ENCODE measurements at regions not wholly inside any gene's neighbourhood (a gene's known extent, or its start where the extent isn't known, plus 50 kb on each side); places are given as distances from the start of the nearest gene placed in this dataset.
A peak's percentile ranks its signal among the peaks of the same experiment; 100 is the strongest.

DNA sequence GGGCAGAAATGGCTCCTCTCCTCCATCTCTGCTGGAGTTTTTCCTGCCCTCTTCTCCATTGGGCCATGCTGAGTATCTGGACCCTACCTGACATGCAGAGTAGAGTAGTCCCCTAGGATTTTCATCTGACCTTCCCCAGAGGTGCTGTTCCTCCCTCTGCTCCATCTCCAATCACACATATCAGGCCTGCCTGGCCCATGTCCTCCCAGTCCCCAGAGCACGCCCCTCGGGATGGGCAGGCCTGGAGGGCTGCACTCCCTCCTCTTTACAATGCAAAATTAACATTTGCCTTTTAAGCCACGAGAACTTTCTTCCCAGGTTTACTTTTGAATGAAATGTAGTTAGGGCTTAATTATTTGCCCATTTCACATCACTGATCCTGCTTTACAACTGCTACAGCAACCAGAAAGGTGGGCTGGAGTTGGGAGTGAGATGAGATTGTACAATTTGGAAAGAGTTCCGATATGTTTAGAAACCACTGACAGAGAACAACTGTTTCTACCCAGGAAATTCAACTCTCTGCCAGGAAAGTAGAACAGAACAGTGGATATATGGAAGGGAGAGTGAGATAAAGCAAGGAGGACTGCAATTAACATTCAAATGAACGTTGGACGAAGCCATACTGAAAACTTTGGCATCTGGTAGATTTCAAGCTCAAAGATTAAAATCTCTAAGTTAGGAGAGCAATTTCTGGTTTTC, 184.0 kb upstream of the HABP2 start:
- FAIRE-seq: no peak

DNA sequence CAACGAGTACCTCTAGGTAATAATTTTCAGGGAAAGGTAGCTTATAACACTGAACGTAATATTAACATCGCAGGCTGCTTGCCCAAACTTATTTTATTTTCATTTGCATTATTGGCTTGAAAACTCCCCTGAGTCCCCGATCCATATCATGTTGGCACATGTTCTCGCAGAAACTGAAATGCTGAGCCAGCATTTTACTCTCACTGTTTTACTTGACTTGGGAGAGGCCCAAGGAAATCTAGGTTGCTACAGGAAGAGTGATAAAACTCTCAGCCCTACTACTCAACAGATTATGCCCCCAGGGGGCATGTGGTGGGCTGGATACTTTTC, 183.5 kb upstream of the HABP2 start:
- FAIRE-seq: no peak

DNA sequence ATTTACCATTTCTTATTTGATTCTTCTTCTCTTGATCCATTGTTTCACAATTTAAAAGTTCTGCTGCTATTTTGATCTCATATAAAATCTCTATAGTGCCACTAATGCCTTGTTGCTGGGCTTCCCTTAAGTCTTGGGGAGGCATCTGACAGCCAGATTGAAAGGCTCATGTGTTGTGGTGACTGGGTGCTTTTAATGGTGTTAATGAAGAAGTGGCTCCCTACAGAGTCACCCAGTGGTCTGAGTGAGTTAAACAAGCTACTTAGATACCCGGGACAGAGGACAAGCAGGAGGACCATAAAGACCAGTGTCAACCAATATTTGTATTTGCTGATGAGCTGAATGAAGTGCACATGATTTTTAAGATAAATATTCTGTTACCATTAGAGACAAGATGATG, 176.4 kb upstream of the HABP2 start:
- FAIRE-seq: no peak

DNA sequence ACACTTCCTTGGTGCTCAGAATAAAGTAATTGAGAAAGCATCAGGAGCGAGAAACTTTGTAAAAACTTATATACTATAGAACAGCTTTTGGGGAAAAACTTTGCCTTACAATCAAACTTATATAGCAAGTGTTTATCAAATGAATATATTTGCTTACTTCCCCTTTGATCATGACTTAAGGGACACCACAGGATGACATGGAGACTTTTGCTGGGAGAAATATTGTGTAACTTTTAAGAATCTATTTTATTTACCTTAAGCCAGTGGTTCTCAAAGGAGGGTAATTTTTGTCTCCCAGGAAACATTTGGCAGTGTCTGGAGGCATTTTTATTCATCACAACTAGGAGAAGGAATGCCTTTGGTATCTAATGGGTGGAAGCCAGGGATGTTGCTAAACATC, 173.8 kb upstream of the HABP2 start:
- FAIRE-seq: no peak

DNA sequence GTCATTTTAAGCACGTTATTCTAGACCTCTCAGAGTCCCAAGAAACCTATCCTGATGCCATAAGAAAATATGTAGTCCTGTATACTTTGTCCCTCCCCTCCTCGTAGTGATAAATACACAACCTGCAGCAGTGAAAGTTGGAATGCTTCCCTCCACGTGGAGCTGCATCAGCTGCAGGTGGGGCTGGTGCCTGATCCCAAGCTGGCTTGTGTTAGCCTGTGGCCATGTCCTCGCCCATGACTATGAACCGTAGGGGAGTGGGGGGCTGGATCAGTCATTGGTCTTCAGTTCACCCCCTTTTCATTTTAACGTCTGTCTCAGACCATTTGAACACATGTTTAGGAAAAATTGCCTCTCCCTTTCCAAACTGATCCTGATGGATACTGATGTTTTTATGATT, 171.4 kb upstream of the HABP2 start:
- FAIRE-seq: no peak

DNA sequence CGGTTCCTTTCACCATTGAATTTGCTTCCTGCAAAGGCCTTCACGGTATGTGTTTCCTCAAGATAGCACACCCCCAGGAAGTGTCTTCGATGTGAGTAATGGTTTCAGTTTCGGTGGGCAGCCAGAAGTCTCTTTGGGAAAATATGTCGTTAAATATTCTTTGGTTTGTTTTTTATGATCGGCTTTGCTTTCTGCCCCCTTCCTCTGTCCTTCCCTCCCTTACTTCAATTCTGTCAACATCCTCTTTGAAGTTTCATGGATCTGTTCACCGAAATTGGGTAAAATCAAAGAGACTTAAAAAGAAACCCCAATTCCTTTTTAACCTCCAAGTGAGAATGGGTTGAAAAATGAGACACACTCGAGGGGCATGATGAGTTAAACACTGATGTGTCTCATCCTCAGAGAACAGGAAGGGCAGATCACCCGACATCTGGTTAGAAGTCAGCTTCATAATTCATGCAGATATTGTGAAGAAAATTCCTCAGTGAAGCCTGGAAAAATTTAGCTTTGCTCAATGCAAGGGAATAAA, 170.8 kb upstream of the HABP2 start:
- FAIRE-seq: peak; percentile 87

DNA sequence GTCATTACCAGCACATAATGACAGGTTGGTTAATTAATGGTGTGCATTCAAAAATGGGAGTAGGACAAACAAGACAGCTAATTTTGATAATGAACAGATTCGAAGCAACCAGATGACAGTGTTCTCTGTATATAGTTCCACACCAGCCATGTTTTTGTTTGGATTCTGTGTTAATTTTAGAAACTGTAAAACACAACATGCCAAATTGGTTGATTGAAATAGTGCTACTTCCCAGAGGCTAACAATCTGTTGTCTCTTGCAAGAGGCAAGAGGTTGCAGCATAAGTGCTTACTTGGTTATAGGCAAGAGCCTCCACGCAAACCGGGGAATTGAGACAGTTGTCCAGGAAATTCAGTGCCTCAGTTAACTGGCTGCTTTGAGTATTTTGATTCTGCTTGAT, 170.2 kb upstream of the HABP2 start:
- peak; percentile 84 for FAIRE-seq

DNA sequence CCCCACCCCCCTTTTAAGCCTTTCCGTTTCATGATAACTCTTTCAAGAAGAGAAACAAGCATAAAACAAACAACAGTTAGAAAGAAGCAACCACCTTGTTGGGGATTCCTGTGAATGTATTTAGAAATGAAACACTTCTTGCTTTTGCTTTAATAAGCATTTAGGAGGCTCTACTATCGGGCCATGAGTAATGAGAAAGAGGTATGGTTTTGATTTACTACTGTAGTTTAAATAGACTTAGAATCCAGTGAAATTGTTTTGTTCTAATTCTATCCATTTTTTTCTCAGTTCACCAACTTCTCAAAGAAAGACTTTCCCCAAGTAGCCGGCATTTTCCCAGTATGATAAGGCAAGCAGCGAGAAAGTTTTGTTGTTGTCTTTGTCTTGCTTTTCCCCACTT, 168.7 kb upstream of the HABP2 start:
- FAIRE-seq: no peak

DNA sequence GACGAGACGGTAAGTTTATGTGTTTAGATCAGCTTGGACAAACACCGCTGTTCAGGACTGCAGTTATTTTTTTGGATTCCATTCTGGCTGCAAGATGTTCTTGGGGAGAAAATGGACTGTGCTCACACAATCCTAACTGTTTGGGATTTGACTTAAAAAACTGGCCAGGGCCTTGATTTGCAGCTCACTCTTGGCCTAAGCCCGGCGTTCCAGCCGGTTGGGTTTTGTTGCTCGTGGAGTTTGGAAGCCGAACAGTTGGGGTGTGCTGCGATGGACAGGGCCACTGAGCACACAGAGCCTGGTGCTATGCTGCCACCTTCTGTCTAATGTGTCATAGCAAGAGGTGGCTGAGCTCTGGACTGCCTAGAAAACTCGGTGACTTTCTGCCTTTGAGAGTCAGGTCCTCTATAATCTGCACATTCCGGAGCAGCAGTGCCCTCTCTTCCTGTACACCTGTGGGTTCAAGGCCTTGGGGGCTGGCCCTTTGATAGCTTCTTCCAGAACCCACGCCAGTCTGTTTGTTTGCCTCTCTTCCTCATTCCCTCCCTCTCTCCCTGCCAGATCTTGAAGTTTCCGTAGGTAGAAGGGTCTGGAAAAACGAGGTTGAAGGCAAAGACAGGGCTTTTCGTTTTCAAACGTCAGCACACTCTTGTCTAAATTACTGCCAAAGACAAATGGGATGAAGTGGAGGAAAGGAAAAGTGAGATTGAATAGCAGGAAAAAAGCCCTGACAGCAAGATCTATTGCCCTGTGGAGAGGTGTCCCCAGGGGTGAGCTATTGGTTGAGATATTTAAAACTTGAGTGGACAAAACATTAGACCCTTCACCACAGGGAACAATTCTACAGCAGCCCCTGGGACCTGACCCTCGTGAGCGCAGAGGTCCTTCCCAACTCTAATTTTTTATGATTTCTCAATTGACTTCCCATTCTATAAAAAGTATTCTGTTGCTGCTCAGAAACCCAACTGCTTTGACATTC, 167.5 kb upstream of the HABP2 start:
- peak; percentile 89 for FAIRE-seq

DNA sequence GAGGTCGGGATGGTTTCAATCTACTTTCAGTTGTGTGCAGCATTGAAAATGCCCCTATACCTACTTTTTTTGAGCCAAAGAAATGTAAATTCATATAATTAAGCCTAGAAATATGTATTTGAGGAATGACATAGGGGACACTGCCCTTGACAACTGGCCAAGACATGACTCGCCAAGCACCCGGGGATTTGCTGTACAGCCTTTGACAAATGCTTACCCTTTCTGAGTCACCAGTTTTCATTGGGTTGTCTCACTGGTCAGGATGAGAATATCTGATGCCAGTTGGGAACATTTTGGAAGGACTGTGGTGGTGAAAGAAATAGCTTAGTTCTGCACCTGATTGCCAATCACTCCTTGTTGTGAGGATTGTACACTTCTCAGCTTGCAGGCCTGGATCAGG, 166.8 kb upstream of the HABP2 start:
- no peak for FAIRE-seq

DNA sequence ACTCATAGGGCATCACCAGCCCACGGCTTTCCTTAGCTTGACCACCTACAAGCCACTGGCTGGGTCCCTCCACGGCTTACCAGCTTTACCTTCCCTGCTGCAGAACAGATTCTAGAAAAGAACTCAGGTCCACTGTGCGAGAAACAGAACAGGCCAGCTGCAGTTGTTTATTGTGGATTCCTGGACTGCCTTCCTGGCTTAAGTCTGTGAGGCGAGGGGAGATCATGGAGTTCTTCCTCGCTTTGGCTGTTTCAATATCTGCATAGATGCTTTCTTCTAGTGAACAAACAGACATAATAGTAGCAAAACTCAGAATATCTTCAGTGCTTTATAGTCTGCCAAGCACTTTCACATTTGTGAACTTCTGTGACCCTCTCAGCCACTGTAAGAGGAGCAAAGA, 162.9 kb upstream of the HABP2 start:
- no peak for FAIRE-seq

DNA sequence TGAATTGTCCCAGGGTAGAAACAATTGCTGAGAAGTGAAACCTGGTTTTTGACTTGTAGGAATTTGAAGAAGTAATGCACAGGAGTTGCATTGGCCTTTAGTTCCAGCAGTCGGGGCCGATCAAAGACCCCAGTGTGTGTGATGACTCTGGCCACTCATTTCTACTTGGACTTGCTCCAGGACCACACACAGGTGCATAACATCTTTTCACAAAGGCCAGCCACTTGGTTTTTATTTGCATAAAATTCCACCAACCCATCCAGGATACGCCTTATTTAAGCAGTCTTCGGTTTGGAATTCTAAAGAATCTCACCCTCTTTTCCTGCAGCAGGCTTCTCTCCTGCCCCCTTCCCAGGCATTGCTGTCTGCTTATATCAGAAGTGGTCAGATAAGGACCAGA, 162.0 kb upstream of the HABP2 start:
- FAIRE-seq: no peak

DNA sequence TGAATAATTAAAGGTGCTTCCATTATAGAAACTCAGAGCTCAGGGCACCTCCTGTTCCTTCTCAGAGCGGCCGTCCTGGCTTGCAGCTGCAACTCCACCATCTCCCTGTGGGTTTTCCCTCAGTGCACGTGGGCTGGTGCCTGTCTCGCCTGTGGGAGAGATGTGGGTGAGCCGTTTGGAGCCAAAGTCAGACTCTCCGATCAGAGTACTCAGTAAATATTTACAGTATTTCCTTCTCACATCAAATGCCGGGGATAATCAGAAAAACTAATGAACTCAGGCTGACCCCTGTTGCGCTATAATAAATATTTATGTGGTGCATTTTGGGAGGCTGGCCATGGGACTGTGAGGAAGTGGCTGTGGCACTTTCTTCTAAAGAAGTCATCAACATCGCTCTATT, 155.8 kb upstream of the HABP2 start:
- FAIRE-seq: no peak

DNA sequence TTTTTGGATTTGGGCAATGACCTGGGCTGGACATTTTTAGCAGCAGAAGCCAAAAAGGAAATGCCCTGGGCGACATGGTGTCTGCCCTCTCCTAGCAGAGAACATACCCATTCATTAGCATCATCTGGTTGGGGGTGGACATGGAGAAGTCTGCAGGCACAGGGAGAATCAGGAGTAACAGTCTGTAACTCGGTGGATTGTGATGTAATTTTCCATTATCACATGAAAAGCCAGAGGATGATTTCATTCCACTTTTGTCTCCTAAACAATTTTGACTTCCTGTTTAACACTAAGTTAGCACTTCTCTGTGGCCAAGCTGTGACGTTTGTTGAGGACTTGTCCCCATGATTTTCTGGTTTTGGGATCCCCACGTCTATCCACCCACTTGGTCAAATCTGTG, 153.8 kb upstream of the HABP2 start:
- no peak for FAIRE-seq

DNA sequence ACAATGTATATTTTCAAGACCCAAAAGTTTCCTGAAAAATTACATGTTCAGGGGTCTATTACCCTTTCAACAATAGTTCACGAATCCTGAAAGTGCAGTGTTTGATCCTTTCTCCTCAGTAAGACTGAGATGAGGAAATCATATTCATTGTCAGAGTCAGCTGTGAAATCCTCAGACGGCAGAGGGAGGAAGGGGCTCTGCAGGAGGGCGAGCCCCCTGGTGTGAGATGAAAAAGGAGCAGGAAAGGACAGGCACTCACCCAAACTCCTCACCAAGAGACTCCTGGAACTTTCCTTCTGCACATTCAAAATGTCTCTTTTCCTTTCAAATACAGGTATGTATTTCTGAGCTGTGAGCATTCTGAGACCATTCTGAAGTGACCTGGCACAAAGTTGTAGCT, 150.3 kb upstream of the HABP2 start:
- FAIRE-seq: no peak

DNA sequence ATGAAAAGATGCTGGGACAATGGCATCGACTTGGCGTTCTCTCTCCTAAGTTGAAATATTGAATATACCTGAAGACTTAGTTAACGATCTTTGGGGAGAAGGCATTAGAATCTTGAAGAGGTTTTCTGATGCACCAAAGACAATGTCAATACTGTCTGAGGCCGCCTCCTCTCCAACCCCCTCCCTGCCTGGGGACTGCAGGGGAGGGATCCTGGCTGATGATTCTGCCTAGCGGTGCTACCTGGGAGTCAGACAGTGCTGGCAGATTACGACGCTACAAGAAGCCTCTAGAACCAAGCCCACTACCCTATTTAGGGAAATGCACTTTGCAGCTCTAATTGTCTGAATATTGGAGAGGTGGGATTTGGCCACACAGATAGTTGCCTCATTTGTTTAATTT, 145.6 kb upstream of the HABP2 start:
- no peak for FAIRE-seq

DNA sequence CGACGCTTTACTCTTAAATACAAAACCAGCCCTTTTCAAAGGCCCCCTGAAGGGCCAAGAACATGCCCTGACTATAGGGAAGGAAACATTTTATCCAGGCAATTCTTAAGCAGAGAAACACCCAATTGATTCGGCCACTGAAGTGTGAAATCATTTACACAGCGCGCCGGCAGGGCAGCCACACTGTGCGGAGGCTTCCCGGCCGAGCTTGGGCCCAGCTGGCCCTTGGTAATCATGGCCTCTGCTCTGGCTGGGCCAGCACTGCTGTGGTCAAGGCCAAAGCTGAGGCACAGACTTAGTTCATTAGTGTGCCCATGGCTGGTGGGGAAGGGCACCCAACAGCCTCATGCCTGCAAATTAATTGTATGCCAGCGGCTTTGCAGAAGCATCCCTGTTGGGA, 143.7 kb upstream of the HABP2 start:
- FAIRE-seq: no peak

DNA sequence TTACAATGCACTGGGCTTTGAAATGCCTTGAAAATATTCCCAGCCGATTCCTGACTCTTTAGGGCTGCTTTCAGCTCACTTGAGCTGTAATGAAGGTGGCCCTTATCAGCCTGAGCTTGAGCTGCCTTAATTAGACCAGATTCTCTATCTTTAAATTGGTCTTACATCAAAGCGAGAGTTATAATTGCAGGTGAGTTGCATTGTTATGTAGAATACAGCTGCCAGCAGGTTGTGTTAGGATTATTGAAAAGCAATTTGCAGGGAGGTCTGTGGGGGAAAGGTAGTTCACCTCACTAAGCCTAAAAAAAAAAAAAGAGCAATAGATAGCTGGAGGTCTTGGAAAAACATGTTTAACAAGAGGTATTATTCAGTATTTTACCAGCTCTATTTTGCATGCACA, 142.2 kb upstream of the HABP2 start:
- FAIRE-seq: no peak

DNA sequence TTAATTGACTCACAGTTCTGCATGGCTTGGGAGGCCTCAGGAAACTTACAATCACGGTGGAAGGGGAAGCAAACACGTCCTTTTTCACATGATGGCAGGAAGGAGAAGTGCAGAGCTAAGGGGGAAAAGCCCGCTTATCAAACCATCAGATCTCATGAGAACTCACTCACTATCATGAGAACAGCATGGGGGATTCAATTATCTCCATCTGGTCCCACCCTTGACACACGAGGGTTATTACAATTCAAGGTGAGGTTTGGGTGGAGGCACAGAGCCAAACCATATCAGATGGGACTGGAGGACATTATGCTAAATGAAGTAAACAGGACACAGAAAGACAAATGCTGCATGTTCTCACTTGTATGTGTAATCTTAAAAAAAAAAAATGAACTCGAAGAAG, 141.4 kb upstream of the HABP2 start:
- FAIRE-seq: no peak

DNA sequence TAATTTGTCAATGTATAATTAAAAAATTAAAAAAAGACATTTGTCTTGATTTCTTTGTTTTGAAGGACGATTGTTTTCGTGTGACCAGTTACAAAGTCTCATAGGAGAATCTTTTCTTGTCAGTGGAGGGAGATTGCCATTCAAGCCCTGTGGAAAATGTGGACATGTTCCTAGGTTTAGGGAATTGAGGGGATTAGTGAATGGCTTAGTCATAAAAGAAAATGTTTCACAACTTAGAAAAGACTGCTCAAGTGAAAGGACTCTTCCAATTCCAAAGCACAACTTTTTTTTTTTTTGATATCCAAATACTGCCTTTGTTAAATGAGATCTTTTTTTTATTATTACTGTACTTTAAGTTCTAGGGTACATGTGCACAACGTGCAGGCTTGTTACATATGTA, 140.7 kb upstream of the HABP2 start:
- FAIRE-seq: no peak

DNA sequence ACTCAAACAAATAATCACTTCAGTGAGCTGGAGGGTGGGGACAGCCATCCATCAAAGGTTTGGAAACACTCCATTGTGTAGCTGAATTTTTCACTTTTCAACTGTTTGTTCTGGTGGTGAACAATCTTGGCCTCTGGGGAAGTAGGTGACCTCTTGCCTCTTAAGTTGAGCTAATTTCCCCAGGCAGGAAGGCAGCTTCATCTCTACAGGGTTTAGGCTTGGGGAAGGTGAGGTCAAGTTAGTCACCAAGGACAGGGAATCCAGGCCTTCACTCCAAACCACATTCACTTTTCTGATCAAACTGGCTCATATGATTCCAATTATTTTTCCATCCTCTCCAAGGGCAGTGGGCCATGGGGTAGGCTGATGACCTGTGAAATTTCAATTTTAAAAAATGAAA, 138.3 kb upstream of the HABP2 start:
- FAIRE-seq: no peak

DNA sequence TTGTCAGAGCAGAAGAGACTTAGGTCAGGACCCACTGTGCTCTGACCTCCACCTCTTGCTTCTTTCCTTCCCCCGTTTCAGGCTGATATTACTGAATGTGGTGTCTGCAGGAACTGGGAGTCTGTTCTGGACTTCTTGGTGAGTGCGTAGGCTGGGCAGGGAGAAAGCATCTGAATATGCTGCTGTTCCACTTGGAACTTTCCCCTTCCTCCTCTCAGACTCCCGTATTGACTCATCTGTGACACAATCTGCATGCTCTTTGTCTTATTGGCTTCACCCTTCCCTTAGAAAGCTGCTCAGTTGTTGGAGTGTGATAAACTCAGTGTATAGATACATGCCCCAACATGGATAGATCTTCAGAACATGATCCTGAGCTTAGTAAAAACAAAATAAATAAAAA, 137.6 kb upstream of the HABP2 start:
- no peak for FAIRE-seq

DNA sequence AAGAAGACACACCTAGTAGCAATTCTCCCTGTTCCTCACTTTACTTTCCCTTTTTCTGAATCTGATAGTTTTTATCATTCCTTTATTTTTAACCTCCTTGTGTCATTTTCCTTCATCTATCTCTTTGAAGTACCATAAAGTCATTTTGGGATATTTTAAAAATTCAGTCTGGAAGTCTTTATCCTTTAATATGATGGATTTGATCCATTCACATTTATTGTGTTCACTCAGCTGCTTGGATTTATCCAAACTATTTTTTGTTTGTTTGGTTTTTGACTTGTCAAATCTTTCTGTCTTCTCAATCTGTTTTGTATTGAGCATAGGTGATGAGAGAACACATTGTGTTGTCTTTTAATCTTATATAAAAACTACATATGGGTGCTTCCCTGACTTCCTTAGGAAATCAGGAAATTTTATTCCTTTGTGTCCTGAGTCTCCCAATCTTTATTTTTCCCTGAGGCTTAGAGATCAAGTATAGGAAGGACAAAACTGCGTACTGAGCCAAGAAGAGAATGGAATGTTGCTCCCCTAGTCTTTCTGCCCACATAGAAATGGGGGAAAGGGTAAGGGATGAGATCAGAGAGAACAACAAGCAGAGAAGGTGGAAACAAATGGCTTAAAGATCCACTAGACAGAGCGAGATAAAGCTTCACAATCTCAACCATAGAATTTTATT, 132.7 kb upstream of the HABP2 start:
- no peak for FAIRE-seq

Measured in endometrium (tissue), 2 donors.